Panc1 (cell line): ENCODE measurements at regions not wholly inside any gene's neighbourhood (a gene's known extent, or its start where the extent isn't known, plus 50 kb on each side); places are given as distances from the start of the nearest gene placed in this dataset.

Experiments used
- ATAC-seq: fragments of 200-7000 bp; cut with Tn5 transposase; 2 replicates; pipeline ENCODE4 v1.9.1; 2020; ENCODE audit warnings: mild to moderate bottlenecking, moderate library complexity
- BruUV-seq: library from RNA; stranded (reverse); fragments of 400-500 nt; replicated peaks from 2 replicates; lab custom pipeline; 2021; lab: Mats Ljungman, UMichigan
- CTCF ChIA-PET: fragments of 300-600 bp; sonication (Branson Sonifier 250); formaldehyde crosslinking; loops from one replicate; lab custom pipeline; 2022; ENCODE audit warnings: antibody characterized with exemption; lab: Charles Lee
- POLR2A ChIA-PET: fragments of 300-600 bp; sonication (Branson Sonifier 250); formaldehyde crosslinking; loops from one replicate; lab custom pipeline; 2022; ENCODE audit warnings: antibody characterized with exemption; lab: Charles Lee
- DNase-seq: peaks from one replicate; pipeline ENCODE4 v3.0.0-alpha.2; 2010; ENCODE audit warnings: low read depth, low spot score
- H3K27ac ChIP-seq: 2 replicates; pipeline ENCODE4 v1.5.1; 2011; ENCODE audit warnings: mild to moderate bottlenecking, low read length, inconsistent platforms
- H3K27me3 ChIP-seq: fragments of 200-500 bp; sonication (Bioruptor generic); 2 replicates; pipeline ENCODE4 v1.6.0; 2014; ENCODE audit warnings: low read length, inconsistent platforms; ENCODE audit not compliant: control insufficient read depth, insufficient read depth
- H3K36me3 ChIP-seq: fragments of 200-500 bp; sonication (Bioruptor generic); 2 replicates; pipeline ENCODE4 v1.5.1; 2014; ENCODE audit warnings: inconsistent platforms, mild to moderate bottlenecking, low read length, moderate library complexity; ENCODE audit not compliant: control insufficient read depth, insufficient read depth
- H3K4me1 ChIP-seq: 2 replicates; pipeline ENCODE4 v1.5.1; 2011; ENCODE audit warnings: inconsistent platforms, mild to moderate bottlenecking, low read length, moderate library complexity; ENCODE audit not compliant: control insufficient read depth, insufficient read depth
- H3K4me3 ChIP-seq, 2 experiments: 2 replicates each; pipeline ENCODE4 v1.5.1; 2011 to 2012; ENCODE audit warnings: low read depth in 2 of 2, low read length in 2 of 2, mild to moderate bottlenecking in 2 of 2, inconsistent platforms in 1 of 2, moderate library complexity in 1 of 2
- H3K9me3 ChIP-seq: fragments of 200-500 bp; sonication (Bioruptor generic); 2 replicates; pipeline ENCODE4 v1.5.1; 2014; ENCODE audit warnings: low read depth, mild to moderate bottlenecking, inconsistent platforms, low read length, moderate library complexity; ENCODE audit not compliant: control insufficient read depth, insufficient read depth
- POLR2AphosphoS5 ChIP-seq: IDR thresholded peaks from 2 replicates; pipeline ENCODE4 v1.6.1; 2012; ENCODE audit warnings: mild to moderate bottlenecking, low read depth, low read length, moderate library complexity
- SIN3A ChIP-seq: IDR thresholded peaks from 2 replicates; pipeline ENCODE4 v1.6.1; 2012; ENCODE audit warnings: low read depth, mild to moderate bottlenecking, low read length, moderate library complexity, borderline replicate concordance; ENCODE audit not compliant: insufficient read depth
- TCF7L2 ChIP-seq: IDR thresholded peaks from 2 replicates; pipeline ENCODE4 v1.6.1; 2011; ENCODE audit warnings: mild to moderate bottlenecking, low read depth, low read length, inconsistent platforms
- in situ Hi-C: cut with HindIII; loops from 2 replicates; pipeline ENCODE4 v1.10.0; 2016; ENCODE audit warnings: low sequenced_read_pairs, low pct_unique_long_range_greater_than_20kb
- intact Hi-C: fragments of 100-400 bp; cut with micrococcal nuclease; formaldehyde crosslinking; loops from one replicate; pipeline ENCODE4 v1.10.0; 2022; ENCODE audit not compliant: unreplicated experiment
- TF ChIP-seq, protein P1 (sequence below), 2 experiments: IDR thresholded peaks; 2 replicates each; pipeline ENCODE4 v1.6.1; 2011 to 2012; ENCODE audit warnings: low read depth in 2 of 2, control low read depth in 1 of 2, low read length in 1 of 2, mild to moderate bottlenecking in 1 of 2, moderate library complexity in 1 of 2; ENCODE audit not compliant: insufficient read depth in 1 of 2
- TF ChIP-seq, protein P2 (sequence below): fragments of 450-650 bp; IDR thresholded peaks from 2 replicates; pipeline ENCODE4 v1.5.1; 2017; ENCODE audit warnings: mild to moderate bottlenecking

DNA sequence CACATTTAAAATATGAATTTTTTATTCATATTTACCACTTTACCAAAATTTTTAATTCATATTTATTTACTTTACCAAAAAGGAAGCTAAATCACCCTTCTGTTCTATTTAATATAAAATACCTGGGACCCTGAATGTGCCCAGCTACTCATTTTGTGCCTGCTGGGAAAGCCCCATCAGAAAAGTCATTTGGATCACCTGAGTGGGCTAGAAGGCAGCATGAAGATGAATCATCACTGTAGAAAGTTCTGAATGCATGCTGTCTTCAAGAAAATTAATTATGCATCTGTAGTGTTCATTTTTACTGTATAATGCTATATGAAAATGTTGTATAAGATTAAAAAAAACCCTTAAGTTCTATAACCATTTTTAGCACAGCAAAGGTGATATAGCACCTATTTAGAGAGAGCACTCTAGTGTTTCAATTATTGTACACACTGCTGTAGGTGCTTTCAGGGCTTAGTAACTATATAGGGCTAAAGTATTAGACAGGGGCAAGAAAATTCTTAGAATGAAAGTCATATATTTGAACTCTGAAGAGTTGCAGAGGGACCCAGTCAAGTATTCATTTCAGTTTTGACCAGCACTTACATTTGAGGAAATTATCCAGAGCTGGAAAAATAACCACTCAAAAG, 175.1 kb downstream of the NFKBIZ start:
- POLR2A ChIA-PET, result no interaction called here
- ATAC-seq (no peak), DNase-seq (no peak)
- CTCF ChIA-PET, result no interaction called here
- H3K27ac ChIP-seq, result no peak overlapping the region
- intact Hi-C loops, result no loop called here
- no peaks in the 10 kb centered on the region for H3K36me3 ChIP-seq
- no peaks in the 10 kb centered on the region for H3K4me1 ChIP-seq
- BruUV-seq, result no TSS peak
- peaks cover 6% of the 10 kb centered on the region; the same call in 1 of the 2 replicates for H3K9me3 ChIP-seq
- H3K27me3 ChIP-seq, result no peaks in the 10 kb centered on the region
- in situ Hi-C loops, result no loop called here
- H3K4me3 ChIP-seq, result no peak overlapping the region
- TF ChIP-seq POLR2AphosphoS5 (no peak), SIN3A (no peak), TCF7L2 (no peak)
- TF ChIP-seq, protein P1, sequence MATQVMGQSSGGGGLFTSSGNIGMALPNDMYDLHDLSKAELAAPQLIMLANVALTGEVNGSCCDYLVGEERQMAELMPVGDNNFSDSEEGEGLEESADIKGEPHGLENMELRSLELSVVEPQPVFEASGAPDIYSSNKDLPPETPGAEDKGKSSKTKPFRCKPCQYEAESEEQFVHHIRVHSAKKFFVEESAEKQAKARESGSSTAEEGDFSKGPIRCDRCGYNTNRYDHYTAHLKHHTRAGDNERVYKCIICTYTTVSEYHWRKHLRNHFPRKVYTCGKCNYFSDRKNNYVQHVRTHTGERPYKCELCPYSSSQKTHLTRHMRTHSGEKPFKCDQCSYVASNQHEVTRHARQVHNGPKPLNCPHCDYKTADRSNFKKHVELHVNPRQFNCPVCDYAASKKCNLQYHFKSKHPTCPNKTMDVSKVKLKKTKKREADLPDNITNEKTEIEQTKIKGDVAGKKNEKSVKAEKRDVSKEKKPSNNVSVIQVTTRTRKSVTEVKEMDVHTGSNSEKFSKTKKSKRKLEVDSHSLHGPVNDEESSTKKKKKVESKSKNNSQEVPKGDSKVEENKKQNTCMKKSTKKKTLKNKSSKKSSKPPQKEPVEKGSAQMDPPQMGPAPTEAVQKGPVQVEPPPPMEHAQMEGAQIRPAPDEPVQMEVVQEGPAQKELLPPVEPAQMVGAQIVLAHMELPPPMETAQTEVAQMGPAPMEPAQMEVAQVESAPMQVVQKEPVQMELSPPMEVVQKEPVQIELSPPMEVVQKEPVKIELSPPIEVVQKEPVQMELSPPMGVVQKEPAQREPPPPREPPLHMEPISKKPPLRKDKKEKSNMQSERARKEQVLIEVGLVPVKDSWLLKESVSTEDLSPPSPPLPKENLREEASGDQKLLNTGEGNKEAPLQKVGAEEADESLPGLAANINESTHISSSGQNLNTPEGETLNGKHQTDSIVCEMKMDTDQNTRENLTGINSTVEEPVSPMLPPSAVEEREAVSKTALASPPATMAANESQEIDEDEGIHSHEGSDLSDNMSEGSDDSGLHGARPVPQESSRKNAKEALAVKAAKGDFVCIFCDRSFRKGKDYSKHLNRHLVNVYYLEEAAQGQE (IDR thresholded peaks at IDR 0.05; ENCODE audit: insufficient read depth in 1 of 2, low read depth in 2 of 2, low read length in 1 of 2), result no peak
- TF ChIP-seq, protein P2, sequence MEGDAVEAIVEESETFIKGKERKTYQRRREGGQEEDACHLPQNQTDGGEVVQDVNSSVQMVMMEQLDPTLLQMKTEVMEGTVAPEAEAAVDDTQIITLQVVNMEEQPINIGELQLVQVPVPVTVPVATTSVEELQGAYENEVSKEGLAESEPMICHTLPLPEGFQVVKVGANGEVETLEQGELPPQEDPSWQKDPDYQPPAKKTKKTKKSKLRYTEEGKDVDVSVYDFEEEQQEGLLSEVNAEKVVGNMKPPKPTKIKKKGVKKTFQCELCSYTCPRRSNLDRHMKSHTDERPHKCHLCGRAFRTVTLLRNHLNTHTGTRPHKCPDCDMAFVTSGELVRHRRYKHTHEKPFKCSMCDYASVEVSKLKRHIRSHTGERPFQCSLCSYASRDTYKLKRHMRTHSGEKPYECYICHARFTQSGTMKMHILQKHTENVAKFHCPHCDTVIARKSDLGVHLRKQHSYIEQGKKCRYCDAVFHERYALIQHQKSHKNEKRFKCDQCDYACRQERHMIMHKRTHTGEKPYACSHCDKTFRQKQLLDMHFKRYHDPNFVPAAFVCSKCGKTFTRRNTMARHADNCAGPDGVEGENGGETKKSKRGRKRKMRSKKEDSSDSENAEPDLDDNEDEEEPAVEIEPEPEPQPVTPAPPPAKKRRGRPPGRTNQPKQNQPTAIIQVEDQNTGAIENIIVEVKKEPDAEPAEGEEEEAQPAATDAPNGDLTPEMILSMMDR, result no peak

DNA sequence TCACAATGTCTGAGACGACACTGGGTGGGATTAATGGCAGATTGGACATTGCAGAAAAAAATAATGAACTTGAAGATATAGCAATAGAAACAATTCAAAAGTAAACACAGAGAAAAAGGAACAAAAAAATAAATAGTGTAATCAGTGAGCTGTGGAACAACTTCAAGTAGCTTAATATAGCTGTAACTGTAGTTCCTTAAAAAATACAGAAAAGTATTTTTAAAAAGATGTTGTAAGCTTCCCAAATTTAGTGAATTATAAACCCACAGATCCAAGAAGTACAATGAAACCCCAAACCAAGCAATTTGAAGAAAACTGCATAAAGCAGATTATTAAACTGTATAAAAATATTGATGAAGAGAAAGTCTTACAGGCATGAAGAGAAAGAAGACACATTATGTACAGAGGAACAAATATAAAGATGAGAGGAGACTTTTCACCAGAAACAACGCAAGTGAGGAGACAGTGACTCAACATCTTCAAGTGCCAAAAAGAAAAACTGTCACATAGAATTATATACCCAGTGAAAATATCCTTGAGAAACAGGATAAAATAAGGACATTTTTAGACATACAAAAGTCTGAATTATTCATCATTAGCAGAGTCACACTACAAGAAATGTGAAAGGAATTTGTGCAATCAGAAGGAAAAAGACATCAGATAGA, 176.4 kb downstream of the NFKBIZ start:
- no TSS peak for BruUV-seq
- H3K4me3 ChIP-seq, result no peak overlapping the region
- ATAC-seq (no peak), DNase-seq (no peak)
- peaks cover 6% of the 10 kb centered on the region; the same call in 1 of the 2 replicates for H3K9me3 ChIP-seq
- ChIA-PET POLR2A (no interaction called here), CTCF (no interaction called here)
- no peaks in the 10 kb centered on the region for H3K4me1 ChIP-seq
- no peak for TF ChIP-seq SIN3A
- TF ChIP-seq, protein P1 (IDR thresholded peaks at IDR 0.05; ENCODE audit: insufficient read depth in 1 of 2, low read depth in 2 of 2, low read length in 1 of 2), result no peak
- TF ChIP-seq TCF7L2, result no peak
- TF ChIP-seq, protein P2, result no peak
- no peak for TF ChIP-seq POLR2AphosphoS5
- no peak overlapping the region for H3K27ac ChIP-seq
- intact Hi-C loops, result no loop called here
- in situ Hi-C loops, result no loop called here
- no peaks in the 10 kb centered on the region for H3K36me3 ChIP-seq
- H3K27me3 ChIP-seq, result no peaks in the 10 kb centered on the region
